HG03342 (cell line): ENCODE measurements at regions not wholly inside any gene's neighbourhood (a gene's known extent, or its start where the extent isn't known, plus 50 kb on each side); places are given as distances from the start of the nearest gene placed in this dataset.

ENCODE experiments used
- ATAC-seq: cut with Tn5 transposase; IDR thresholded peaks from one replicate; pipeline ENCODE4 v1.9.1; 2021; ENCODE audit warnings: mild to moderate bottlenecking, moderate library complexity; ENCODE audit not compliant: unreplicated experiment

DNA sequence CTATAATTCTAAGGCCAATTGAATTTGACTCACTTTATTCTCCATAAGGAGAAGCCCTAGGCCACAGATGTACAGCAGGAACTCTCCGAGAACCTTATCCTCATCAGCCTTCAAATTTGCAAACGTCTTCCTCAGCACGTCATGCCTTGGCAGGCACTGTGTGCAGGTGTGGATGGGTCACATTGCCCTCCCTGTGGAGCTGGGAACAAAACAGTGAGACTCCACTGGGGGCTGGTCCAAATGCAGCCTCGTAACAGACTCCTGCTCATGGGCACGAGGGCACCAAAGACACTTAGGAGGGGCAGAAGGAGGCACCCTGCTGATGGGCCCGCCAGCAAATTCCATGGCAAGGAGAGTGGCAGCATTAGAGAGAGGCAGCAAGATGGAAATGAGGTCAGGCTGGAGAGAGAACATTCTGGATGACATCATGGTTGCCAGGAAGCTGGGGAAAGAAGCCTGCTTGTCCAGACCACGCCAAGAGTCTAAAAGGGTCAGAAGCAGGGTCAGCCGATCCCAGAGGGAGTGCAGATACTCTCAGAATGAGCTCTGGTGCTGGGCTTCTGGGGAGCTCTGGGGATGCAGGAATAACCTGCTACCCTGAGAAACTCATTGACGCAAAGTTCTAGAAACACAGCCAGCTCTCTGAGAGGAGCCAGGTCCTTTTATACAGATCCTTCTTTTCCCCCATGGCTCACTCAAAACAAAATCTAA is 242.2 kb downstream of the B3GLCT start:
- no peak for ATAC-seq

DNA sequence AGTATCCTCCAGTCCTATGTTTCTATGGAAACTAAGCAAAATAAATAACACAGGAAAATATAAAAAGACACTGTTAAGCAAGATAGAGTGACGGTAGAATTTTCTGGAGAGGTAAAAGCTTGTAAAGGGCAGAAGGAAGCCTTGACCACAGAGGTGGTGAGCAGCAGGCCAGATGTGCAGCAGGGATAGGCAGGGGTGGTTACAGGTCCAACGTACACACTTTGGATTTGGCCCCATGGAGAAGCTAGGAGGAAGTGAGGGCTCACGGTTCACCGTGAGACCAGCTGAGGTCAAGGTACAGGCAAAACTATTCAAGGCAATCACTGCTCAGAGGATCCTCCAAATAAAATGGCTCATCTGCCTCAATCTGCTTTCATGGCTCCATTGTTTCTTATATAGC is 242.8 kb downstream of the B3GLCT start:
- ATAC-seq: no peak

DNA sequence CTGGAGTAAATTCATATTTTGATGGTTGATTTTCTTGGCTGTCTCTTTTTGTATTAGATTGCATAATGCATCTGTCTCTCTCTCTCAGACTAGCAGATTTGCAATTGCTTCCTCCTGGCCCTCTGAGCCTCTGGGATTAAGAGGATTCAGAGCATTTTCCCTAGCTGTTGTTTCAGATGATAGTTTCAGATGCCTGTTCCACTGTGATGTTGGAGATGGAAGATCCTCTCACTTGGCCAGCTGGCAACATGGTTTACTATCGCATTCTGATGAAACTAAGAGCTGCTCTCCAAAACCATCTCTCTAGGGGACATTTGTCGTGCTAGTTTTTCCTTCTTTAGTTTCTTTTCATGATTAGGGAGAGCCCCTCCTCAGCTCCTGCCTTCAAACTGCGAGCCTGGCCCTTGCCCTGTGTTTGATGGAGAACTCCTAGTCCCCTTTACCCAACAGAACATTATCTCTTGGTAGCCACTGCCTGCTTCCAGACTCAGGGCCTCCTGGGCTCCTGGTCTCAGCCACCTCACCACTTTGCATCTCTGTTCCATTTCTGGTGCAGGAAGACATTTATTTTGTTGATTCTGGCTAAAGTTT is 244.6 kb downstream of the B3GLCT start:
- ATAC-seq: no peak

DNA sequence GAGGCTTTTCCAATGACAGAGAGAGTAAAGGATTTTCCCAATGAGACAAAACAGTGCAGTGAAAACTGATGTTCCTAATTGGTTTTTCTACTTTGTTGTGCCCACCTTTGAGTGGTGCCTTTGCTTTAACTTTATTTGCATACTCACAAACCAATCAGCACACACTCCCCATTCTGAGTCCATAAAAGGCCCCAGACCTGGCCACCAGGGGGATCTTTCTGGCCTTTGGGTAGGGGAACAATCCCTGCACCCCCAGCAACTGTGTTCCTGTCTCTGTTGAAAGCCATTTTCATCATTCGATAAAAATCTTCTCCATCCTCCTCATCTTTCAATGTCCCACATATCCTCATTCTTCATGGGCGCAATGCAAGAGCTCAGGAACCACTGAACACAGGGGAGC is 252.8 kb downstream of the B3GLCT start:
- no peak for ATAC-seq

DNA sequence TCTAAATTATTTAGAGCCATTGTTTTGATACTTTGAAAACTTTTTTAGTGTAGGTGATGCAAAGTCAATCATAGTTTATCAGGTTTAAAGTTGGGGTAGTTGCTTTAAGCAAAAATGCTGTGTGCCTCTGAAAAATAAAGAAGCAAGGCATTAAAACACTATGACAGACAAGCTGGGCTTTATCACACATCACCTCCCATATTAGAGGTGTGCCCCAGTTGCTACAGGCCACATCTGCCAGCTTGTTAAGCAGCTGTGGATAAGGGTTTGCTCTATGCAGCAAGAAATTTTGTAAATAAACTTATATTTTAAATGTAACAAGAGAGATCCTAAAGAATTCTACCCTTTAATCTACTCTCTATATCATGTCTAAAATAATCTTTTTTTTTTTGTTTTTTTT is 255.8 kb downstream of the B3GLCT start:
- no peak for ATAC-seq

DNA sequence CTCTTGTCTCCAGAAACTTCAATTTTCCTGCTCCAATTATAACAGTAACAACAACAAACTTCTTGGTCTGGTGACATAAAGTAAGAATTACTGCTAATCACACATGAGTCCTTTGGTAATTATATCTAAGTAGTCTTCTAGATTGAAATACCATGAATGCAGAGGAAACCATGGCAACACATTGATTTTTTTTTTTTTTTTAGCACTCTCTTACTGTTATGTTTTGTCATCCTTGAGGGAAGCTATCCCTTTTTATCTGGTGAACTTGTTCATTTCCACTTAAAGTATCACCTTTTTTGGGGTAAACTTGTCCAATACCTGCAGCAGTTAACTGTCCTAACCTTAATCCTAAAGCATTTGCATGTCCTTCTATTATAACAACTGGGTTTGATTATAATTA is 256.3 kb downstream of the B3GLCT start:
- ATAC-seq: no peak

DNA sequence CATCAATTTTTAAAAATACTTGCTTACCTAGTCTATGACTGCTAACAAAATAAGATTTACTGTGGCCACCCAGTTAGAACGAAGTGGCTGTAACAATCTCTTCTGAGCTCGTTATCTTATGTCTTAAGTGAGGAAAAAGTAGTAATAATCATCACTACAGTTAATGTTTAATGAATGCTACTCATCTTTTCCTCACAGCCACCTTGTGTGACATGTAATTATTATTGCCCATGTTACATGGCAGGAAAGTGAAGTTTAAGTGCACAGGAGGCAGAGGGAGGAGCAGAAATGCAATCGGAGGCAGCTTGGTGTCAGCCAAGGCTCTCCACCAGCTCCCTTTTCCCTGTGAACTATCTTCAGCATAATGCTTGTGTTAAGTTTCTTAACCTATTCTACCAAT is 260.3 kb downstream of the B3GLCT start:
- ATAC-seq: no peak

DNA sequence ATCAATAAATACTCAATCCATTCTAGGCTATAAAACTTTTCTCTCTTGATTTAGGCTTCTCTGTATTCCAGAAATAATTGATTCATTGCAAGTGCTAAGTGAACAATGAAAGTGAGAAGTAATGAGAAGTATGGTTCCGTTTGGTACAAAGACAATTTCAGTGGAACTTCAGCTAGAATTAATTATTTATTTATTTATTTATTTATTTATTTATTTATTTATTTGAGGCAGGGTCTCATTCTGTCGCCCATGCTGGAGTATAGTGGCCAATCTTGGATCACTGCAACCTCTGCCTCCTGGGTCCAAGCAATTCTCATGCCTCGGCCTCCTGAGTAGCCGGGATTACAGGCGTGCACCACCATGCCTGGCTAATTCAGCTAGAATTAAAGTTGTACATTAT is 262.1 kb downstream of the B3GLCT start:
- no peak for ATAC-seq

DNA sequence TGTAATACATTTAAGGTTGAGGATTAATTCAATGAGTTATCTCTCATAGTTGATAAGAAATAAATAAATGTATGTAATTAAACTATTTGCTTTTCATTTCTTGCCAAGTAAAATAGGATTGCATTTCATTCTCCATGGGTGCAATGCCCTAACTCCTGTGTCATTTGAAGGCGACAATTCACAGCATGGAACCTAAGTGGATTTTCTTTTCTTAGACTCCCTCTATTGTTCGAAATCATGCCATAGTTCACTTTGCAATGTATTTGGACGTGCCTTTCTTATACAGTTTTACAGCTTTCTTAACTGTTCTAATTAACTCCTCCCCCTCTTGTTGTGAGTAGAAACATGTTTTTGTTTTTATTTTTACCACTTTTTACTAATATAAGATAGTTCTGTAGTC is 263.0 kb downstream of the B3GLCT start:
- no peak for ATAC-seq

DNA sequence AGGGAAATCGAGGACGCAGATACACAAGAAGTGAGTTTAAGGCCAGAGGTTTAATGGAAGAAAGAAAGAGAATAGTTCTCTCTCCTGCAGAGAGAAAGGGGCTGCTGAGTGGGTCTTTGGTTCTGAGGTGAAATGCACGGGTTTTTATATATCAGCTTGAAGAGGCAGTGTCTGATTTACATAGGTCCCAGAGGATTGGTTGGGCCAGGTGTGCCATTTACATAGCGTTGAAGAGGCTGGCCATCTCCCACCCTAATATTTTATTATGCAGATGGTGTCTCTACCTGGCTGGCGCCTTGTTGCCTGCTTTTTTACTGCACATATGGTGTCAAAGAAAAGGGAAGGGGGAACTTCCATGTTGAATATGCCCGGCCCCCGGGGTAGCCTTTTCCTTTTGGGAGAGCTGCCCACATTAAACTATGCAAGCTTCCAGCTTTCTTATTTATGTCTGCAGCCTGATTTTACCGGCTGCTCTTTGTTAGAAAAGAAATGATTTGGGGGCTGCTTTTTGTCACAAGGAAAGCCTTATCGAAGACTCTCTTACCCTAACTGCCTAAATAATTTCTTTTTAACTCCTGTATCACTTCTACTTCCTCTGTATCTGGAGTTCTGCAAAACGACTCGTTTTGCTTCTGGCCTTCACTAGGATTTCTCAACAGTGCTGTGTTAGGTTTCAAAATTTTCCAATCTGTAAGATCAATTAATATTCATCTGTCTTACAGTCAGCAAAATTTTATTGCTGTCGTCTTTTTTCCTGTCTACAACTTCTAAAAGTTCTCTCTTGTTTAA is 268.5 kb downstream of the B3GLCT start:
- ATAC-seq: no peak

DNA sequence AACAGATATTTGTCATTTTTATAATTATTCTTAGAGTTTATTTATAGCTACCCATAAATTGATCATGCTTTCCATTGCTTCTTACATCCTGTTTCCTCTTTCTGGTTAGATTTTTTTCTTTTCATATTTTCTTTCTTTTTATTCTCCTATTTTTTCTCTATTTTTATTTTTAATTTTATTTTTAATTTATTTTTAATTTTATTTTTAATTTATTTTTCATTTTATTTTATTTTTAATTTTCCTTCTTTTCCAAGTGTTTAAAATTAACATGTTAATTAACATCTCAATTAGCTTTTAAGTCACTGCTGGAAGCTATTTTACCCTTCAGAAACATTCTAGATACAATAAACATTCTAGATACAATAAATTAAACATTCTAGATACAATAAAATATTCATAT is 269.6 kb downstream of the B3GLCT start:
- ATAC-seq: no peak

DNA sequence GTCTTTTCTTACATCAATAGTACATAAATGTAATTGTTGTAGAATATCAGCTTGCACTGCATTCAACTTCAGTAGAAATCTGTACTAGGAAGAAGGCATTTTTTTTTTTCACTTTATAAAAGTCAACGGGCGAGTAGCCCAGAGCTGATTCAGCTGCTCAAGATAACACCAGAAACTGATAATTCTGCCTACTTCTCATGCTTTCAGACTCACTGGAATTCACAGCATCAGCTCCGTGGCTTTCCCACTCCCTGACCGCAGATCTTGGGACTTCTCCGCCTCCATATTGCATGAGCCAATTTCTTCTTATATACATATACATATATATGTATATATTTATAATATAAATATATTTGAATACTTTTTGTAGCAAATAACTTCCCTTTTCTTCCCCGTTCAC is 263.1 kb upstream of the RXFP2 start:
- ATAC-seq: no peak

DNA sequence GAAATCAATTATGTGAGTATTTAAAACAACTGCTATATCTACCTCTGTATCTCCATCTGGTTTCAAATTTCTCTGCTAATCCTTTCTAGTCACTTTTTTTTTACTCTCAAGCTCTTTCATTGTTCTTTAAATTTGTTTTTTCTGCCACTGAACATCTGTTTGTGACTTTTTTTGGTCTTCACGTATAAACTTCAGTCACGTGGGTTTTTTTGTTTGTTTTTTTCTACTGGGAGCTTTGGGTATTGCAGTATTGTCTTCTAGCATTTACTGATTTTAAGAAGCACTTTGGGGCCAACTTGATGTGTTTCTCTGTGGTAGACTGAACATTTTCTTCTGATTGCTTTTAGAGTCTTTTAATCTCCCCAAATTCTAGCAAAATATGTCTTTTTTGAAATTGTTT is 262.6 kb upstream of the RXFP2 start:
- no peak for ATAC-seq

DNA sequence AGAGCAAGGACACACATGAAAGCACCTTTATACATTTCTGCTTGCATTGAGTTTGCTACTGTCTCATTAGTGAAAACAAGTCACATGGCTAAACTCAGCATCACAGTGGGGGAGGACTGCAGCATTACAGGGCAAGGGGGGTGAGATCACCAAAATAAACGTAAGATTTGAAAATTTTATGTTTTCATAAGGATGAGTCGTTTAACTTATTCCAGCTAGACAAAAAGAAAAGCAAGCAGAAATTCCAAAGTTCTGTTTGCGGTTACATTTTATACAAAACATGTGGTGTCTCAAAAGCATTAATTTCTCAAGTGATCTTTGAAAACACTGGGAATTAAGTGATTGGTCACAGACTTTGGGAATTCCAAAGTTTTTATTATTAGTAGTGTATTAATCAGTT is 261.4 kb upstream of the RXFP2 start:
- ATAC-seq: no peak

DNA sequence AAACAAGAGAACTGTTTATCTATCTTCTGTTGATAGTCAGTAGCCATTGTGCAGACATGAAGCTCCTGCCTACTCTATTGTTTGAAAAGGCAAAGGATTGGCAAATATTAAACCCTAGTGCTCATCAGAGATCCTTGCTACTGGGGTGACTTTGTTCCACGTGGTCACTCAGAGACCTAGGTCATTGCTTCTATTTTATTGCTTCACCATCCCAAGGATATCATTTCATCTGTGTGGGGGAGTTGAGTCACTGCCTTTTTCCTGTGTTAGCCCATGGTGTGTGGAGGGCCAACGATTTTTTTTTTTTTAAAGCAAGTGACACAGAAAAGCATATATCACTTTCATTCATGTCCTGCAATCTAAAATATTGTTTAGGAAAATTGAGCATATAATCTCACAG is 254.1 kb upstream of the RXFP2 start:
- no peak for ATAC-seq

DNA sequence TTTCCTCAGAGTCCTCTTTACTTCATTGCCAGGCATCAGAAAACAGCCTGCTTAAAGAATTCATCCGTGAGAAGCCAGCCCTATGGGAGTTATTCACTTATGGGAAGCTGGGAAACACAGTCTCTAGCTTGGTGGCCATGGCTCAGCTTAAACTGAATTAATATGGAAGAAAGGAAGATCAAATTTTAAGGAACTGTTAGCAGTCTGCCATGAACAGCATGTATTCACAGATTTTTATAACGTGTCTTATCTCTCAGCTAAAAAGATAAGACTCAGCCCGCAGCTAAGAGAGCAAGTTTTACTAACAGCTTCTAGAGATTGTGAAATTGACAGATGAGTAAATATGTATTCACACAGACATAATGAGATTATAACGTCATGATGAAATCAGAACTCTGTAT is 253.7 kb upstream of the RXFP2 start:
- ATAC-seq: no peak

DNA sequence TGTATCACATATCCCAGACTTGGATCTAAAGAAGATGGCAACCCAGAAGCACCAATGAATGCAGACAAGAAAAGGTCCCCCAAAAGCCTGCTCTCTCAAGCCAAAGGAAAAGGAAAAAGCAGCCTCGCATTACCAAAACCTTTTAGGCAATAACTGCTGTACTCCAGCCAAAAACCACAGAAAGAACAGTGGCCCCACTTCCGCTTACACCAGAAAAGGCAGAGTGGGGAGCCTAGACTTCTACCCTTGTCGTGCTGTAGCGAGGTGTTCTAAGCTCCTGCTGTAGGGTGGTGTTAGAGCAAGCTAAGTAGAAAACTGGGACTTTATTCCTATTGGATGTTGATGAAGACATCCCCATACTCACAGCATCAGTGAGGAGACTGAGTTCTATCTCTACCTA is 244.0 kb upstream of the RXFP2 start:
- ATAC-seq: no peak

DNA sequence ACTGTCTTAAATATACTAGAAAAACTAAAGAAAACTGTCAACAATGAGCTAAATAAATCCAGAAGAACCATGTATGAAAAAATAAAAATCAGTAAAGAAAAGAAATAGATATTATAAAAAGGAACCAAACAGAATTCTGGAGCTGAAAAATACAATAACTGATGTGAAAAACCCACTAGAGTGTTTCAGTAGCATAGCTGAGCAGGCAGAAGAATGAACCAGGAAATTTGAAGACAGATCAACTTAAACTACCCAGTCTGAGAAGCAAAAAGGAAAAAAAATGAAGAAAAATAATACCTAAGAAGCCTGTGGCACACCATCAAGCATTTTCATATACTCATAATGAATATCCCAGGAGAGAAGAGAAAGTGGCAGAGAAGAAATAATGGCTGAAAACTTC is 240.1 kb upstream of the RXFP2 start:
- ATAC-seq: no peak

DNA sequence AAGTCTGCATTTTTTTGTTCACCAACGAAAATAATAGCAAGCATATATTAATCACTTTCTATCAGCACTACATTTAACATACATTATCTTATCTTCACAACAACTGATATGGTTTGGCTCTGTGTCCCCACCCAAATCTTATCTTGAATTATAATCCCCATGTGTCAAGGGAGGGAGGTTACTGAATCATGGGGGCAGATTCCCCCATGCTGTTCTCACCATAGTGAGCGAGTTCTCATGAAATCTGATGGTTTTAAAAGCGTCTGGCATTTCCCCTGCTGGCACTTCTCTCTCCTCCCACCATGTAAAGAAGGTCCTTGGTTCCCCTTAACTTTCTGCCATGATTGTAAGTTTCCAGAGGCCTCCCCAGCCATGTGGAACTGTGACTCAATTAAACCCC is 235.7 kb upstream of the RXFP2 start:
- no peak for ATAC-seq

DNA sequence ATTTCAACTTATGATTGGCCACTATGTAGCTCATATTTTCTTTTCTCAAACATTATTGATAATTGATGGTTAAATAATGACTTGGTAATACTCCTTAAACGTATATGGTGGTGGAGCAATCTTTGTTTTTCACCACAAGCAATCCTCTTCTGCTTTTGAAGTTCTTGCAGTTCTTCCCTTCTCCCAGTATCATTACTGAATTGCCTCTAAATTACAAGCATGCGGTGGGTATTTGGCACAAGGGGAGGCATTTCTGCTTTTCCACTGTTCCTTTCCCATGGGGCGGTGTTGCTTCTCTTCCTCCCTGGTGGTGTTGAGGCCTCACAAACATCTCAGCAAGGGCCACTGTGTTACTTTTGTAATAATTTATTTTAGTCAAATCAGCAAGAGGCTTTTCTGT is 234.4 kb upstream of the RXFP2 start:
- no peak for ATAC-seq

DNA sequence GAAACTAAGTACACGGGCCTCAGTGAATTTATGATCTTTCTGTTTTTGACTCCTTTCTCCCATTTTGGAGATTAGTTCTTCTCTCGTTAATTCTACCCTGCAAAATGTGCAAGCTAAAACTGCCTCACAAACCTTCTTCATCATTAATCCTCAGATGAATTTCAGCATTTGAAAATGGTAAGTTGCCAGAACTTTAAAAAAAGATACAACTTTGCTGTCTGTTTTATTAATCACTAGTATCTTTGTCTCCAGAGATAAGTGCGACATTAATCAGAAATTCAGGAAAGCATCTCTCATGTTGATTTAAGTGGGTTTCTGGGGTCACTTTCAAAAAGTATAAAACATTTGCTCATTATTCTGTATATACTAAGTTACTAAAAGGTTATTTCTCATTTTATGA is 227.0 kb upstream of the RXFP2 start:
- ATAC-seq: no peak

DNA sequence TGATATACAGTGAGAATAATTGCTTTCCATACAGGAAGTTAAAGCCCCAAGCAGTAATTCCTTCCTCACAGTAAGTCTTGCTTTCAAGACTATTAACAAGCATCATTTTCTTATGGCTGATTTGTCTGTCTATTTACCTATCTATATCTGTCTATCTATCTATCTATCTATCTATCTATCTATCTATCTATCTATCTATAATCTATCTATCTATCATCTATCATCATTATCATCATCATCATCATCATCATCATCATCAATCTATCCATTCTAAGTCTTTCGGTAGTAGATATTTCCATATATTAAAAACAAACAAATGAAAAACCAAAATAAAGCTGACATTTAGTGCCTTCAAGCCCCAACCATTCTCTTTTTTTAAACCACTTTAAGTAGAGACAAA is 224.4 kb upstream of the RXFP2 start:
- no peak for ATAC-seq
